ENCODE measurements at regions not wholly inside any gene's neighbourhood (a gene's known extent, or its start where the extent isn't known, plus 50 kb on each side); places are given as distances from the start of the nearest gene placed in this dataset.

GRCh38 chr12:28770322-28770721 lies 378.8 kb upstream of the FAR2 start:
- TF ChIP-seq CTCF (IDR thresholded peaks at IDR 0.05) = no peak
- TF ChIP-seq POLR2AphosphoS5 (IDR thresholded peaks at IDR 0.05) = no peak
- no peak for TF ChIP-seq POLR2A (IDR thresholded peaks at IDR 0.05)

Measured in prostate gland (tissue), 2 donors.